GM12878 (cell line): ENCODE measurements at regions not wholly inside any gene's neighbourhood (a gene's known extent, or its start where the extent isn't known, plus 50 kb on each side); places are given as distances from the start of the nearest gene placed in this dataset.
"Not testable (repeated sequence)": the region's sequence is repeated elsewhere in the genome, so short reads cannot be mapped to it uniquely, and the experiment has no call there.

ENCODE experiments used
- ATAC-seq: fragments of 200-7000 bp; cut with Tn5 transposase; 3 replicates; pipeline ENCODE4 v1.9.1; 2020; ENCODE audit warnings: mild to moderate bottlenecking, moderate library complexity
- BruUV-seq: library from RNA; stranded (reverse); fragments of 400-500 nt; replicated peaks from 2 replicates; lab custom pipeline; 2021; lab: Mats Ljungman, UMichigan
- CTCF ChIA-PET: fragments of 300-600 bp; sonication (Branson Sonifier 250); formaldehyde crosslinking; extraction: SDS; loops from one replicate; lab custom pipeline; 2021; ENCODE audit warnings: inconsistent platforms; lab: Yijun Ruan, JAX
- POLR2A ChIA-PET: fragments of 350-600 bp; formaldehyde crosslinking; extraction: SDS; loops from one replicate; lab custom pipeline; 2021; ENCODE audit warnings: inconsistent platforms; lab: Charles Lee
- RAD21 ChIA-PET: fragments of 300-600 bp; sonication (Branson Sonifier 250); formaldehyde crosslinking; loops from one replicate; lab custom pipeline; 2023; ENCODE audit warnings: antibody characterized with exemption; ENCODE audit not compliant: unreplicated experiment; lab: Charles Lee
- SMC1A ChIA-PET: fragments of 300-600 bp; sonication (Branson Sonifier 250); formaldehyde crosslinking; loops from one replicate; lab custom pipeline; 2023; ENCODE audit not compliant: unreplicated experiment, uncharacterized antibody; lab: Charles Lee
- DNase-seq: peaks from one replicate; pipeline ENCODE4 v3.0.0-alpha.2; 2011; ENCODE audit warnings: low read depth, low spot score
- FAIRE-seq: peaks from 3 replicates; lab custom pipeline; 2011; peaks lifted over from hg19 to GRCh38; lab: Jason Lieb, UNC
- H2AFZ ChIP-seq: 2 replicates; pipeline ENCODE4 v1.6.0; 2011; ENCODE audit warnings: low read depth, low read length, control low read depth; ENCODE audit not compliant: control insufficient read depth
- H3K27ac ChIP-seq: 2 replicates; pipeline ENCODE4 v1.5.1; 2011; ENCODE audit warnings: control low read depth; ENCODE audit not compliant: control insufficient read depth, insufficient read depth
- H3K27me3 ChIP-seq, 2 experiments: replicated peaks in 1 of 2; 2 replicates each; pipeline versions ENCODE4 v1.6.0 to v1.6.1; 2011; ENCODE audit warnings: low read length in 1 of 2; ENCODE audit not compliant: control insufficient read depth in 2 of 2, insufficient read depth in 2 of 2
- H3K36me3 ChIP-seq, 2 experiments: 2 replicates each; pipeline ENCODE4 v1.5.1; 2011; ENCODE audit warnings: low read length in 1 of 2; ENCODE audit not compliant: control insufficient read depth in 2 of 2, insufficient read depth in 2 of 2
- H3K4me1 ChIP-seq: 2 replicates; pipeline ENCODE4 v1.6.1; 2011; ENCODE audit warnings: mild to moderate bottlenecking, low read length, moderate library complexity, mixed read lengths; ENCODE audit not compliant: control insufficient read depth, insufficient read depth
- H3K4me2 ChIP-seq: 2 replicates; pipeline ENCODE4 v1.6.0; 2011; ENCODE audit warnings: control low read depth; ENCODE audit not compliant: control insufficient read depth, insufficient read depth
- H3K4me3 ChIP-seq: fragments of 200-600 bp; sonication (generic); 2 replicates; pipeline ENCODE4 v1.5.1; 2016
- H3K79me2 ChIP-seq: 2 replicates; pipeline ENCODE4 v1.6.0; 2011; ENCODE audit warnings: low read length; ENCODE audit not compliant: control insufficient read depth, insufficient read depth
- H3K9ac ChIP-seq: 2 replicates; pipeline ENCODE4 v1.8.0; 2011; ENCODE audit warnings: low read length, control low read depth, mixed read lengths; ENCODE audit not compliant: control insufficient read depth, insufficient read depth
- H3K9me3 ChIP-seq: replicated peaks from 3 replicates; pipeline ENCODE4 v1.5.1; 2011; ENCODE audit warnings: mild to moderate bottlenecking, low read length; ENCODE audit not compliant: control insufficient read depth, insufficient read depth
- H4K20me1 ChIP-seq: 2 replicates; pipeline ENCODE4 v1.6.0; 2011; ENCODE audit not compliant: control insufficient read depth, insufficient read depth
- ATF7 ChIP-seq: fragments of 450-650 bp; IDR thresholded peaks from 2 replicates; pipeline ENCODE4 v1.6.1; 2016; ENCODE audit warnings: low read depth, mild to moderate bottlenecking
- FOXK2 ChIP-seq: fragments of 450-650 bp; IDR thresholded peaks from 2 replicates; pipeline ENCODE4 v1.6.1; 2017; ENCODE audit warnings: mild to moderate bottlenecking, moderate library complexity
- GATAD2B ChIP-seq: fragments of 450-650 bp; conservative IDR thresholded peaks from 2 replicates; pipeline ENCODE4 v1.6.1; 2017; ENCODE audit warnings: low read depth, mild to moderate bottlenecking, moderate library complexity
- IKZF2 ChIP-seq, 2 experiments: fragments of 450-650 bp; IDR thresholded peaks; 2 replicates each; pipeline ENCODE4 v1.6.1; 2017; ENCODE audit warnings: mild to moderate bottlenecking in 2 of 2, moderate library complexity in 2 of 2
- MTA2 ChIP-seq: fragments of 450-650 bp; IDR thresholded peaks from 2 replicates; pipeline ENCODE4 v1.6.1; 2016; ENCODE audit warnings: low read depth, mild to moderate bottlenecking, moderate library complexity
- NBN ChIP-seq: fragments of 450-650 bp; IDR thresholded peaks from 2 replicates; pipeline ENCODE4 v1.6.1; 2016
- RFX5 ChIP-seq: IDR thresholded peaks from 2 replicates; pipeline ENCODE4 v1.6.1; 2011; ENCODE audit warnings: low read depth, low read length, improper control_type of control experiment
- RUNX3 ChIP-seq: IDR thresholded peaks from 2 replicates; pipeline ENCODE4 v1.6.1; 2012; ENCODE audit warnings: low read length, inconsistent platforms
- SREBF2 ChIP-seq: IDR thresholded peaks from 2 replicates; pipeline ENCODE4 v1.6.1; 2012; ENCODE audit warnings: mild to moderate bottlenecking, low read length
- TCF3 ChIP-seq: IDR thresholded peaks from 2 replicates; pipeline ENCODE4 v1.6.1; 2012; ENCODE audit warnings: low read depth, mild to moderate bottlenecking, low read length, borderline replicate concordance; ENCODE audit not compliant: insufficient read depth
- TCF7 ChIP-seq: IDR thresholded peaks from 2 replicates; pipeline ENCODE4 v1.6.1; 2014; ENCODE audit warnings: antibody characterized with exemption, borderline replicate concordance
- ZNF207 ChIP-seq: fragments of 450-650 bp; IDR thresholded peaks from 2 replicates; pipeline ENCODE4 v1.6.1; 2014; ENCODE audit warnings: antibody characterized with exemption, mild to moderate bottlenecking, borderline replicate concordance
- WGBS: methylation state at CpG from one replicate; pipeline ENCODE4 v1.1.6; 2016; ENCODE audit warnings: low lambda C conversion rate; ENCODE audit not compliant: insufficient replicate concordance, insufficient coverage; ENCODE audit errors: missing lambda C conversion rate; 5-methylcytosine and 5-hydroxymethylcytosine counted together
- in situ Hi-C: fragments of 300-500 bp; cut with MboI; formaldehyde crosslinking; loops from 9 replicates; pipeline ENCODE4 v1.14.3; 2018; ENCODE audit warnings: mixed read lengths
- intact Hi-C: fragments of 100-400 bp; cut with micrococcal nuclease; formaldehyde crosslinking; loops from one replicate; pipeline ENCODE4 v1.14.2; 2022; ENCODE audit not compliant: unreplicated experiment
- TF ChIP-seq, protein P1 (sequence below): IDR thresholded peaks from 2 replicates; pipeline ENCODE4 v1.6.1; 2011; ENCODE audit warnings: borderline replicate concordance, low read depth, mild to moderate bottlenecking, moderate library complexity, low read length; ENCODE audit not compliant: insufficient read depth, poor library complexity, severe bottlenecking
- TF ChIP-seq, protein P2 (sequence below): fragments of 450-650 bp; IDR thresholded peaks from 2 replicates; pipeline ENCODE4 v1.6.1; 2016; ENCODE audit warnings: mild to moderate bottlenecking
- TF ChIP-seq, protein P3 (sequence below): fragments of 450-650 bp; IDR thresholded peaks from 2 replicates; pipeline ENCODE4 v1.6.1; 2017; ENCODE audit warnings: low read depth, mild to moderate bottlenecking, moderate library complexity
- TF ChIP-seq, protein P4 (sequence below): fragments of 450-650 bp; IDR thresholded peaks from 2 replicates; pipeline ENCODE4 v1.6.1; 2016; ENCODE audit warnings: mild to moderate bottlenecking

DNA sequence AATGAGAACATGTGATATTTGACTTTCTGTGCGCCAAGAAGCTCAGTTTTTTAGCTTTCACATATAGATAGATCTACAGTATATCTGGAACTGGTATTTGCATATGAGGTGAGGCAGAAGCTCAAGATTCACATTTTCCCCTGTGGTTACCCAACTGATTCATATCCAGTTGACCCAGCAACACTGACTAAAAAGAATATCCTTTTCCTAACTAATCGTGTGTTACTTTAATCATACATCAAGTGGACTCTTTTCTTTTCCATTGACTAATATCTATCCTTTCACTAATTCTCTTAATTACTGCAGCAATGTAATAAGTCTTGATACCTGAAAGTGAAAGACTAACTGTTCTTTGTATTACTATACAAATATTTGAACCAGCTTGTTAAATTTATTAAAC lies 236.1 kb downstream of the AEBP2 start (continued):
- TF ChIP-seq TCF3: no peak
- no peak for TF ChIP-seq GATAD2B
- no peak for TF ChIP-seq NBN
- no peak for TF ChIP-seq ZNF207
- TF ChIP-seq, protein P1, sequence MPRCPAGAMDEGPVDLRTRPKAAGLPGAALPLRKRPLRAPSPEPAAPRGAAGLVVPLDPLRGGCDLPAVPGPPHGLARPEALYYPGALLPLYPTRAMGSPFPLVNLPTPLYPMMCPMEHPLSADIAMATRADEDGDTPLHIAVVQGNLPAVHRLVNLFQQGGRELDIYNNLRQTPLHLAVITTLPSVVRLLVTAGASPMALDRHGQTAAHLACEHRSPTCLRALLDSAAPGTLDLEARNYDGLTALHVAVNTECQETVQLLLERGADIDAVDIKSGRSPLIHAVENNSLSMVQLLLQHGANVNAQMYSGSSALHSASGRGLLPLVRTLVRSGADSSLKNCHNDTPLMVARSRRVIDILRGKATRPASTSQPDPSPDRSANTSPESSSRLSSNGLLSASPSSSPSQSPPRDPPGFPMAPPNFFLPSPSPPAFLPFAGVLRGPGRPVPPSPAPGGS: no peak
- TF ChIP-seq TCF7: no peak
- no peak for TF ChIP-seq FOXK2
- no peak for TF ChIP-seq SREBF2
- TF ChIP-seq RFX5: no peak

DNA sequence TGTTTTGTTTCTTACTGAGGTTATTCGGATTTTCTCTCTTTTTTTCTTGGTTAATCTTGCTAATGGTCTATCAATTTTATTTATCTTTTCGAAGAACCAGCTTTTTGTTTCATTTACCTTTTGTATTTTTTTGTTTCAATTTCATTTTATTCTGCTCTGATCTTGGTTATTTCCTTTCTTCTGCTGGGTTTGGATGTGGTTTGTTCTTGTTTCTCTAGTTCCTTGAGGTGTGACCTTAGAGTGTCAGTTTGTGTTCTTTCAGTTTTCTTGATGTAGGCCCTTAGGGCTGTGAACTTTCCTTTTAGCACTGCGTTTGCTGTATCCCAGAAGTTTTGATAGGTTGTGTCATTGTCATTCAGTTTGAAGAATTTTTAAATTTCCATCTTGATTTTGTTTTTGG lies 239.2 kb downstream of the AEBP2 start:
- CTCF ChIA-PET, FAIRE-seq, intact Hi-C loops, H3K9me3 ChIP-seq, SMC1A ChIA-PET, H3K27me3 ChIP-seq, H3K9ac ChIP-seq, H2AFZ ChIP-seq, POLR2A ChIA-PET, H3K4me3 ChIP-seq, H3K36me3 ChIP-seq, H4K20me1 ChIP-seq, H3K79me2 ChIP-seq, in situ Hi-C loops, DNase-seq, RAD21 ChIA-PET, H3K4me1 ChIP-seq, ATAC-seq, BruUV-seq, H3K4me2 ChIP-seq, H3K27ac ChIP-seq: not testable (repeated sequence)
- TF ChIP-seq, protein P2, sequence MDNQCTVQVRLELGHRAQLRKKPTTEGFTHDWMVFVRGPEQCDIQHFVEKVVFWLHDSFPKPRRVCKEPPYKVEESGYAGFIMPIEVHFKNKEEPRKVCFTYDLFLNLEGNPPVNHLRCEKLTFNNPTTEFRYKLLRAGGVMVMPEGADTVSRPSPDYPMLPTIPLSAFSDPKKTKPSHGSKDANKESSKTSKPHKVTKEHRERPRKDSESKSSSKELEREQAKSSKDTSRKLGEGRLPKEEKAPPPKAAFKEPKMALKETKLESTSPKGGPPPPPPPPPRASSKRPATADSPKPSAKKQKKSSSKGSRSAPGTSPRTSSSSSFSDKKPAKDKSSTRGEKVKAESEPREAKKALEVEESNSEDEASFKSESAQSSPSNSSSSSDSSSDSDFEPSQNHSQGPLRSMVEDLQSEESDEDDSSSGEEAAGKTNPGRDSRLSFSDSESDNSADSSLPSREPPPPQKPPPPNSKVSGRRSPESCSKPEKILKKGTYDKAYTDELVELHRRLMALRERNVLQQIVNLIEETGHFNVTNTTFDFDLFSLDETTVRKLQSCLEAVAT: peak; percentile 61; the same call in 1 of the 2 replicates
- peak; percentile 37 to 50; a peak in 2 of 4 replicates for TF ChIP-seq IKZF2 (IDR thresholded peaks at IDR 0.05)
- TF ChIP-seq RUNX3: peak; percentile 31
- TF ChIP-seq ATF7: 0 out of 2 replicates have a peak, but pooled peaks have one; percentile 27
- TF ChIP-seq, protein P3, sequence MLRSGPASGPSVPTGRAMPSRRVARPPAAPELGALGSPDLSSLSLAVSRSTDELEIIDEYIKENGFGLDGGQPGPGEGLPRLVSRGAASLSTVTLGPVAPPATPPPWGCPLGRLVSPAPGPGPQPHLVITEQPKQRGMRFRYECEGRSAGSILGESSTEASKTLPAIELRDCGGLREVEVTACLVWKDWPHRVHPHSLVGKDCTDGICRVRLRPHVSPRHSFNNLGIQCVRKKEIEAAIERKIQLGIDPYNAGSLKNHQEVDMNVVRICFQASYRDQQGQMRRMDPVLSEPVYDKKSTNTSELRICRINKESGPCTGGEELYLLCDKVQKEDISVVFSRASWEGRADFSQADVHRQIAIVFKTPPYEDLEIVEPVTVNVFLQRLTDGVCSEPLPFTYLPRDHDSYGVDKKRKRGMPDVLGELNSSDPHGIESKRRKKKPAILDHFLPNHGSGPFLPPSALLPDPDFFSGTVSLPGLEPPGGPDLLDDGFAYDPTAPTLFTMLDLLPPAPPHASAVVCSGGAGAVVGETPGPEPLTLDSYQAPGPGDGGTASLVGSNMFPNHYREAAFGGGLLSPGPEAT: peak; percentile 43; the same call in 1 of the 2 replicates
- 0 out of 2 replicates have a peak, but pooled peaks have one; percentile 58 for TF ChIP-seq NBN
- peak; percentile 30; the same call in 1 of the 2 replicates for TF ChIP-seq MTA2
- TF ChIP-seq, protein P4, sequence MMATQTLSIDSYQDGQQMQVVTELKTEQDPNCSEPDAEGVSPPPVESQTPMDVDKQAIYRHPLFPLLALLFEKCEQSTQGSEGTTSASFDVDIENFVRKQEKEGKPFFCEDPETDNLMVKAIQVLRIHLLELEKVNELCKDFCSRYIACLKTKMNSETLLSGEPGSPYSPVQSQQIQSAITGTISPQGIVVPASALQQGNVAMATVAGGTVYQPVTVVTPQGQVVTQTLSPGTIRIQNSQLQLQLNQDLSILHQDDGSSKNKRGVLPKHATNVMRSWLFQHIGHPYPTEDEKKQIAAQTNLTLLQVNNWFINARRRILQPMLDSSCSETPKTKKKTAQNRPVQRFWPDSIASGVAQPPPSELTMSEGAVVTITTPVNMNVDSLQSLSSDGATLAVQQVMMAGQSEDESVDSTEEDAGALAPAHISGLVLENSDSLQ: peak; percentile 37; the same call in 1 of the 2 replicates
- WGBS: 15% methylated on average over 3 of the region's 3 CpGs
